GM19099 (cell line): ENCODE measurements at regions not wholly inside any gene's neighbourhood (a gene's known extent, or its start where the extent isn't known, plus 50 kb on each side); places are given as distances from the start of the nearest gene placed in this dataset.

ENCODE experiments used
- POLR2A ChIP-seq: IDR thresholded peaks from 3 replicates; pipeline ENCODE4 v1.6.1; 2011; ENCODE audit warnings: low read depth; ENCODE audit not compliant: insufficient read length; ENCODE audit errors: extremely low read depth

GRCh38 chr14:85415015-85415712 lies 114.8 kb upstream of the FLRT2 start:
- TF ChIP-seq POLR2A, result no peak

GRCh38 chr14:85416771-85417170 lies 113.2 kb upstream of the FLRT2 start:
- TF ChIP-seq POLR2A, result no peak

- no peak for TF ChIP-seq POLR2A
These were observed 112.5 kb upstream of the FLRT2 start for GRCh38 chr14:85417396-85417795.

- no peak for TF ChIP-seq POLR2A
These were observed 111.2 kb upstream of the FLRT2 start for GRCh38 chr14:85418721-85419120.

GRCh38 chr14:85420278-85420677 lies 109.7 kb upstream of the FLRT2 start:
- TF ChIP-seq POLR2A, result no peak

GRCh38 chr14:85420707-85421106 lies 109.2 kb upstream of the FLRT2 start:
- no peak for TF ChIP-seq POLR2A

GRCh38 chr14:85421186-85421877 lies 108.6 kb upstream of the FLRT2 start:
- TF ChIP-seq POLR2A, result no peak

- TF ChIP-seq POLR2A, result no peak
These were observed 106.1 kb upstream of the FLRT2 start for GRCh38 chr14:85423889-85424288.

- TF ChIP-seq POLR2A, result no peak
These were observed 104.4 kb upstream of the FLRT2 start for GRCh38 chr14:85425507-85425906.

- no peak for TF ChIP-seq POLR2A
These were observed 103.6 kb upstream of the FLRT2 start for GRCh38 chr14:85426068-85426935.

- TF ChIP-seq POLR2A, result no peak
These were observed 101.0 kb upstream of the FLRT2 start for GRCh38 chr14:85428926-85429325.

GRCh38 chr14:85437148-85437547 lies 92.8 kb upstream of the FLRT2 start:
- TF ChIP-seq POLR2A, result no peak

GRCh38 chr14:85438001-85438400 lies 91.9 kb upstream of the FLRT2 start:
- TF ChIP-seq POLR2A, result no peak

- TF ChIP-seq POLR2A, result no peak
These were observed 91.4 kb upstream of the FLRT2 start for GRCh38 chr14:85438481-85438942.

- no peak for TF ChIP-seq POLR2A
These were observed 90.1 kb upstream of the FLRT2 start for GRCh38 chr14:85439696-85440328.
